Fibroblast of villous mesenchyme (primary cell): ENCODE measurements at regions not wholly inside any gene's neighbourhood (a gene's known extent, or its start where the extent isn't known, plus 50 kb on each side); places are given as distances from the start of the nearest gene placed in this dataset.

Source experiments
- DNase-seq: peaks from one replicate; pipeline ENCODE4 v3.0.0-alpha.2; 2010; ENCODE audit warnings: low read depth
- H3K4me3 ChIP-seq: 2 replicates; pipeline ENCODE4 v1.5.1; 2011; ENCODE audit warnings: low read depth, mild to moderate bottlenecking, low read length
- TF ChIP-seq, protein P1 (sequence below): IDR thresholded peaks from 2 replicates; pipeline ENCODE4 v1.5.1; 2012; ENCODE audit warnings: low read depth, mild to moderate bottlenecking, low read length; ENCODE audit not compliant: insufficient read depth

DNA sequence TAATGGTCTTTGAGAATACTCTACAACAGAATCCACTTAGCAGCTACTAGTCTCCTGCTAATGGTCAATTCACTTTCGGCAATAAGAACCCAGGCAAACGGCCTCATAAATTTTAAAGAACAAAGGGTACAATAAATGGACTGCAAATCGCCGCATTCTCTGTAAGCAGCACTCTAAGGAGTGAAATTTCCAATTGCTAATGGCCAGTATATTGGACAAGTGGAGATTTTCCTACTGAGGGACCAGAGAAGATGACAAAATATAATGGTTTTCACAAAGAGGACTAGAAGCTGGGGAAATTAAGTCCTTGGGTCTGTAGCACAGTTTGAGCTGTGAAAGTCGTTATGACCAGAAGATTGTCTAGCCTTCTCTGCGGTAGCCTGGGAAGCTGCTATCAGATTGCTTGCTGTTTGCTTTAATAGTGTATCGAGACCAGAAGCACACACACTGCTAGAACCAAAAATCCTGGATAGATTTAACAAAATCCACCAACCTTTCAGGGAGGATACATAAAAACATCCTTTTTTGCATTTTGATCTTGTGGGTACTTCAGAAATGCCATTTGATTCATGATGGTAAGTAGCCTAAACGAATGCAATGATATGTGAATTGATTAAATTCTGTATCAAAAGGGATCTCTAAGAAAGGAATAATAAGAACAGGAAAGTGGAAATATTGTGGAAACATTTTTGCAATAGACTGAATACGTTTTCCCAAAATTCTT, 53.6 kb upstream of the ATP8B1 start:
- TF ChIP-seq, protein P1, sequence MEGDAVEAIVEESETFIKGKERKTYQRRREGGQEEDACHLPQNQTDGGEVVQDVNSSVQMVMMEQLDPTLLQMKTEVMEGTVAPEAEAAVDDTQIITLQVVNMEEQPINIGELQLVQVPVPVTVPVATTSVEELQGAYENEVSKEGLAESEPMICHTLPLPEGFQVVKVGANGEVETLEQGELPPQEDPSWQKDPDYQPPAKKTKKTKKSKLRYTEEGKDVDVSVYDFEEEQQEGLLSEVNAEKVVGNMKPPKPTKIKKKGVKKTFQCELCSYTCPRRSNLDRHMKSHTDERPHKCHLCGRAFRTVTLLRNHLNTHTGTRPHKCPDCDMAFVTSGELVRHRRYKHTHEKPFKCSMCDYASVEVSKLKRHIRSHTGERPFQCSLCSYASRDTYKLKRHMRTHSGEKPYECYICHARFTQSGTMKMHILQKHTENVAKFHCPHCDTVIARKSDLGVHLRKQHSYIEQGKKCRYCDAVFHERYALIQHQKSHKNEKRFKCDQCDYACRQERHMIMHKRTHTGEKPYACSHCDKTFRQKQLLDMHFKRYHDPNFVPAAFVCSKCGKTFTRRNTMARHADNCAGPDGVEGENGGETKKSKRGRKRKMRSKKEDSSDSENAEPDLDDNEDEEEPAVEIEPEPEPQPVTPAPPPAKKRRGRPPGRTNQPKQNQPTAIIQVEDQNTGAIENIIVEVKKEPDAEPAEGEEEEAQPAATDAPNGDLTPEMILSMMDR = no peak
- no peak for DNase-seq
- no peak overlapping the region for H3K4me3 ChIP-seq

DNA sequence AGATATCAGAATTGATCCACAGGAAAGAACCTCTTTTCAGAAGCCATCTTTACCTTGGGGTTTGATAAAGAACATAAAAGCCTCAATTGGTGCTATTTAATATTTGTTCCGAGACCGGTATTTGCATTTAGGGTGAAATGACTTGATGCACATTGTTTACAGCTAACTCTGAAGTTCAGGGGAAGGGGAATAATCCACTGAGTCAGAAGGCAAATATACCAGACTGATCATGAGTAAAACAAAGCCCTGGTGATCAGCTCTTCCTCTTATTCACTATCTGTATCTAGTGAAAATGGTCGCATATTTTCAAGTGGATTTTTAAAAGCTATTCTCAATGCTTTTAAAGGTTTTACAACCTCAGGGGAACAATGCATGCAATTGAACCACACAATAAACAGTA, 53.0 kb upstream of the ATP8B1 start:
- no peak for DNase-seq
- no peak overlapping the region for H3K4me3 ChIP-seq
- TF ChIP-seq, protein P1 = no peak

DNA sequence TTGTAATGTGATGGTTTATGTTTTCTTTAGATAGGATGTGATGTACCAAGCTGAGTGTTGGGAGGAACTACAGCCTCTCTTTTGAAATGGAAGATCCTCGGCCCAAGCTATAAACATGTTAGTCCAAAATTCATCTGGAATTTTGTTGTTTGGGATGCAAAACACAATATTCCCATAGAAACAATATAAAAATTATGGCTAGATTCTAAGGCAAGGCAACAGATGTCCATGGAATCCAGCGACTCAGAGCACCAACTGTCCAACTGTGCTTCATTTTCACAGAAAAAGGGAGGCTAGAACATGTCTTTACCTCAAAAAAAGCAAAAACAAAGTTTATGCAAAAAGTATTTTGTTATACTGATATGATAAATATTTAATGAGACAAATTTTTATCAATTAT, 52.4 kb upstream of the ATP8B1 start:
- no peak overlapping the region for H3K4me3 ChIP-seq
- TF ChIP-seq, protein P1 = no peak
- DNase-seq = no peak

DNA sequence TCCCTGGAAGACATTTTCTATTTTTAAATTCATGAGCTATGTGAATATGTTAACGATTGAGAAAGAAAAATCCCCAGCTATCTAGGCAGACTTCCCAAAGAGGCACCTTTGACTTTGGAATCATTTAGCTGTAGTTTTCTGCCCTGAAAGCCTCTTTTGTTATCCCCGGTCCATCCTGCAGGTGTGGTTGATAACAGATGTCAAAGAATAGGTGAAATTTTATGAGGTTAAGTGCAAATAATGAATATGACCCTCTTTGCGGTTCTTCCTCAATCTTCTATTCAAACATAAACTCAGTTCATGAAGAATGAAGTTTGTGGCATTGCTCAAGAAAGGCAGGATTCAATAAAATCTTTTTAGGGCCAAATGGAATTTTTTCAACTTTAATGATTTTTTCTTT, 51.6 kb upstream of the ATP8B1 start:
- H3K4me3 ChIP-seq = no peak overlapping the region
- DNase-seq = no peak
- TF ChIP-seq, protein P1 = no peak

DNA sequence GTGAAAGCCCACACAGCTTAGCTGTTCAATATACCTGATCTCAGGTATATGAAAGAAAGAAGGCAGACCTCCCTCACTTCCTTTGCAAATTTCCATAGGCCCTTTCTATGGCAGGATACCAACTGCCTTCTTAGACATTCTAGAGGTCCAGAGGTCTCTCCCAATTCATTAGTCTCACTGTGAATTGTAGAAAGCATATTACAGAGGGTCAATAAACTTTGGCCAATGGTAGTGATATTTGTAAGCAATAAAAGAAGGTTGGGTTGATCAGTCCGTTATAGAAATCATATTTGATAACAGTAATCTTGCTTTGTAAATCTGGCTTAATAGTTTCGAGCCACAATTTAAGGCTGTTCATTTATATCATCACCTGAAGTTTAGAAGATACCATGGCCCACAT, 50.7 kb upstream of the ATP8B1 start:
- TF ChIP-seq, protein P1 = no peak
- no peak for DNase-seq
- H3K4me3 ChIP-seq = no peak overlapping the region

DNA sequence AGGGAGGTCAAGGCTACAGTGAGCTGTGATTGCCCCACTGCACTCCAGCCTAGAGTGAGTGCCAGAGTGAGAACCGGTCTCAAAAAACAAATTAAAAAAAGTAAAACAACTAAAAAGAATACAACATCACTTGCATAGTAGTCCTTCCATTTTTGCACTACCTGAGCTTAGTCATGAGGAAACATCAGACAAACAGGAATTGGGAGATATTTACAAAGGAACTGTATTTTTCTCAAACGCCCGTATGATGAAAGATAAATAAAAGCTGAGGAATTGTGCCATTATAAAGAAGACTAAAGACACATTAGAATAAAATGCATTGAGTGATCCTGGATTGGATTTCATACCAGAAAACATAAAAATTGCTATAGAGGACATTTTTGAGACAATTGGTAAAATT, 50.0 kb upstream of the ATP8B1 start:
- TF ChIP-seq, protein P1 = no peak
- no peak overlapping the region for H3K4me3 ChIP-seq
- DNase-seq = no peak
